CD4-positive, alpha-beta T cell (primary cell): ENCODE measurements at regions not wholly inside any gene's neighbourhood (a gene's known extent, or its start where the extent isn't known, plus 50 kb on each side); places are given as distances from the start of the nearest gene placed in this dataset.

Experiments
- ATAC-seq: fragments of 200-7000 bp; cut with Tn5 transposase; one replicate; pipeline ENCODE4 v1.10.0; 2022; ENCODE audit warnings: mild to moderate bottlenecking; ENCODE audit not compliant: poor library complexity
- CTCF ChIA-PET: fragments of 350-600 bp; sonication (Branson Sonifier 250); formaldehyde crosslinking; loops from one replicate; lab custom pipeline; 2021; ENCODE audit warnings: antibody characterized with exemption, inconsistent platforms; lab: Charles Lee
- POLR2A ChIA-PET: fragments of 350-600 bp; sonication (Branson Sonifier 250); formaldehyde crosslinking; loops from one replicate; lab custom pipeline; 2021; ENCODE audit warnings: antibody characterized with exemption, inconsistent platforms; lab: Charles Lee
- DNase-seq, 14 experiments: peaks; one replicate each; pipeline ENCODE4 v3.0.0-alpha.2; 2013 to 2020; ENCODE audit warnings: mixed read lengths in 2 of 14
- H3K27ac ChIP-seq, 2 donors: one replicate each; pipeline versions ENCODE4 v1.5.1 to v1.7.0; 2013; ENCODE audit warnings: low read length in 2 of 2, low read depth in 1 of 2, mild to moderate bottlenecking in 1 of 2
- H3K27me3 ChIP-seq, 2 experiments: 1 replicate in 1 of 2; 2 replicates in 1 of 2; pipeline versions ENCODE4 v1.6.1 to v1.7.0; 2013; ENCODE audit warnings: low read length in 2 of 2, control low read depth in 1 of 2, mild to moderate bottlenecking in 1 of 2, moderate library complexity in 1 of 2; ENCODE audit not compliant: insufficient read depth in 2 of 2, control insufficient read depth in 1 of 2
- H3K36me3 ChIP-seq: one replicate; pipeline ENCODE4 v1.6.1; 2013; ENCODE audit warnings: low read length, control low read depth; ENCODE audit not compliant: insufficient read depth
- H3K4me1 ChIP-seq: one replicate; pipeline ENCODE4 v1.6.1; 2013; ENCODE audit warnings: low read length, control low read depth; ENCODE audit not compliant: insufficient read depth
- H3K4me3 ChIP-seq: one replicate; pipeline ENCODE4 v1.5.1; 2013; ENCODE audit warnings: mild to moderate bottlenecking, low read length, moderate library complexity
- H3K9me3 ChIP-seq, 2 experiments: 1 replicate in 1 of 2; 2 replicates in 1 of 2; pipeline versions ENCODE4 v1.6.1 to v1.7.0; 2013; ENCODE audit warnings: low read length in 2 of 2, mild to moderate bottlenecking in 2 of 2, control low read depth in 1 of 2, moderate library complexity in 1 of 2; ENCODE audit not compliant: control insufficient read depth in 1 of 2, insufficient read depth in 1 of 2
- H3K27ac Mint-ChIP-seq: one replicate; pipeline ENCODE4 v1.8.0; 2020; ENCODE audit warnings: mixed read lengths
- H3K27me3 Mint-ChIP-seq: one replicate; pipeline ENCODE4 v1.8.0; 2021; ENCODE audit warnings: mixed read lengths
- H3K36me3 Mint-ChIP-seq: one replicate; pipeline ENCODE4 v1.8.0; 2021; ENCODE audit warnings: low read depth, mixed read lengths
- H3K4me1 Mint-ChIP-seq: one replicate; pipeline ENCODE4 v1.8.0; 2021; ENCODE audit warnings: low read depth, mixed read lengths
- H3K4me3 Mint-ChIP-seq: one replicate; pipeline ENCODE4 v1.8.0; 2020; ENCODE audit warnings: mild to moderate bottlenecking, mixed read lengths
- H3K9me3 Mint-ChIP-seq: one replicate; pipeline ENCODE4 v1.8.0; 2020; ENCODE audit warnings: mixed read lengths
- CTCF ChIP-seq: fragments of 200-600 bp; IDR thresholded peaks from one replicate; pipeline ENCODE4 v1.8.0; 2022; ENCODE audit warnings: antibody characterized with exemption, mild to moderate bottlenecking
- intact Hi-C, 2 experiments: fragments of 100-400 bp; cut with DNase I in 1 of 2; cut with micrococcal nuclease in 1 of 2; formaldehyde crosslinking; loops; one replicate each; pipeline versions ENCODE4 v1.15.1 to v1.9.0; 2023 to 2025; cut with DNase I, micrococcal nuclease

- H3K27ac ChIP-seq: no peak overlapping the region
- peaks cover 16 to 31% of the 10 kb centered on the region in 2 experiments for H3K9me3 ChIP-seq
- H3K27me3 ChIP-seq: no peaks in the 10 kb centered on the region
- DNase-seq (no peak), ATAC-seq (no peak)
- intact Hi-C loops: no loop called here
- POLR2A ChIA-PET: interaction anchor here (0.5 kb wide), 1 partner anchor 354 kb away, joined by 3 read pairs; no protein-coding TSS in a partner anchor
- Mint-ChIP-seq H3K36me3 (peaks cover 10% of the 10 kb centered on the region), H3K4me3 (no peak overlapping the region), H3K27me3 (no peaks in the 10 kb centered on the region), H3K9me3 (peaks cover 17% of the 10 kb centered on the region), H3K27ac (no peak overlapping the region), H3K4me1 (no peaks in the 10 kb centered on the region)
- H3K4me3 ChIP-seq: no peak overlapping the region
- CTCF ChIA-PET: no interaction called here
- no peak for TF ChIP-seq CTCF
- no peaks in the 10 kb centered on the region for H3K36me3 ChIP-seq
- no peaks in the 10 kb centered on the region for H3K4me1 ChIP-seq
Measured at GRCh38 chr2:105669384-105669891, 75.3 kb upstream of the NCK2 start.

GRCh38 chr2:105665480-105665879 lies 79.2 kb upstream of the NCK2 start:
- Mint-ChIP-seq H3K4me3 (no peak overlapping the region), H3K36me3 (peaks cover 10% of the 10 kb centered on the region), H3K27me3 (no peaks in the 10 kb centered on the region), H3K9me3 (peaks cover 17% of the 10 kb centered on the region), H3K27ac (no peak overlapping the region), H3K4me1 (no peaks in the 10 kb centered on the region)
- ChIA-PET POLR2A (no interaction called here), CTCF (no interaction called here)
- intact Hi-C loops: no loop called here
- Histone ChIP-seq H3K4me1 (no peaks in the 10 kb centered on the region), H3K9me3 (peaks cover 16 to 31% of the 10 kb centered on the region in 2 experiments), H3K36me3 (no peaks in the 10 kb centered on the region), H3K4me3 (no peak overlapping the region), H3K27me3 (no peaks in the 10 kb centered on the region), H3K27ac (no peak overlapping the region)
- DNase-seq (no peak), ATAC-seq (no peak)
- TF ChIP-seq CTCF: no peak

- Mint-ChIP-seq H3K9me3 (peaks cover 8% of the 10 kb centered on the region), H3K27ac (no peak overlapping the region), H3K36me3 (peaks cover 4% of the 10 kb centered on the region), H3K4me1 (no peaks in the 10 kb centered on the region), H3K27me3 (no peaks in the 10 kb centered on the region), H3K4me3 (no peak overlapping the region)
- no peak for TF ChIP-seq CTCF
- no peak for ATAC-seq
- Histone ChIP-seq H3K9me3 (peaks cover 0 to 7% of the 10 kb centered on the region in 2 experiments), H3K27me3 (no peaks in the 10 kb centered on the region), H3K4me3 (no peak overlapping the region), H3K36me3 (no peaks in the 10 kb centered on the region), H3K27ac (no peak overlapping the region), H3K4me1 (no peaks in the 10 kb centered on the region)
- CTCF ChIA-PET: no interaction called here
- no peak for DNase-seq
- intact Hi-C loops: loop anchor here in 1 of 2 experiments (5.0 kb wide), 1 partner anchor 77 kb away; no protein-coding TSS in a partner anchor
- POLR2A ChIA-PET: no interaction called here
Measured at GRCh38 chr2:105660489-105660888, 84.2 kb upstream of the NCK2 start.
